B cell (primary cell): ENCODE measurements at regions not wholly inside any gene's neighbourhood (a gene's known extent, or its start where the extent isn't known, plus 50 kb on each side); places are given as distances from the start of the nearest gene placed in this dataset.

ENCODE experiments used
- ATAC-seq: fragments of 200-7000 bp; cut with Tn5 transposase; one replicate; pipeline ENCODE4 v1.10.0; 2021; ENCODE audit warnings: low read depth, mild to moderate bottlenecking, moderate number of reproducible peaks, moderate library complexity
- CTCF ChIA-PET: fragments of 350-600 bp; sonication (Branson Sonifier 250); formaldehyde crosslinking; loops from one replicate; lab custom pipeline; 2021; ENCODE audit warnings: antibody characterized with exemption, inconsistent platforms; lab: Charles Lee
- POLR2A ChIA-PET: fragments of 350-600 bp; sonication (Branson Sonifier 250); formaldehyde crosslinking; loops from one replicate; lab custom pipeline; 2021; ENCODE audit warnings: antibody characterized with exemption; lab: Charles Lee
- DNase-seq: peaks from one replicate; pipeline ENCODE4 v3.0.0; 2013
- H2AFZ ChIP-seq: 2 replicates; pipeline ENCODE4 v1.6.1; 2012; ENCODE audit warnings: mild to moderate bottlenecking, low read depth, low read length; ENCODE audit not compliant: insufficient read depth, poor library complexity, severe bottlenecking
- H3K27ac ChIP-seq, 2 donors: 1 replicate in 1 of 2; 2 replicates in 1 of 2; pipeline ENCODE4 v1.5.1; 2012 to 2013; ENCODE audit warnings: low read length in 2 of 2, mild to moderate bottlenecking in 2 of 2, moderate library complexity in 1 of 2
- H3K27me3 ChIP-seq, 4 experiments: fragments of 200-600 bp in 1 of 4; sonication (generic) in 1 of 4; replicated peaks in 1 of 4; 1 replicate in 2 of 4; 2 replicates in 2 of 4; pipeline versions ENCODE4 v1.6.1 to v1.7.0; 2013 to 2016; ENCODE audit warnings: low read length in 3 of 4, mild to moderate bottlenecking in 2 of 4, mixed read lengths in 1 of 4, moderate library complexity in 1 of 4; ENCODE audit not compliant: insufficient read depth in 4 of 4, control insufficient read depth in 3 of 4; ENCODE audit errors: control extremely low read depth in 1 of 4
- H3K36me3 ChIP-seq, 2 experiments: replicated peaks in 1 of 2; 1 replicate in 1 of 2; 2 replicates in 1 of 2; pipeline versions ENCODE4 v1.6.1 to v1.7.1; 2013; ENCODE audit warnings: low read length in 1 of 2; ENCODE audit not compliant: insufficient read depth in 2 of 2, control insufficient read depth in 1 of 2; ENCODE audit errors: control extremely low read depth in 1 of 2, extremely low read depth in 1 of 2
- H3K4me1 ChIP-seq, 2 donors: fragments of 200-600 bp in 1 of 2; sonication (generic) in 1 of 2; 1 replicate in 1 of 2; 2 replicates in 1 of 2; pipeline versions ENCODE4 v1.5.1 to v1.6.1; 2013 to 2017; ENCODE audit warnings: low read length in 2 of 2; ENCODE audit not compliant: control insufficient read depth in 2 of 2, insufficient read depth in 2 of 2
- H3K4me2 ChIP-seq: replicated peaks from 2 replicates; pipeline ENCODE3; 2012; ENCODE audit warnings: mild to moderate bottlenecking, low read depth, low read length; ENCODE audit not compliant: poor library complexity, severe bottlenecking
- H3K4me3 ChIP-seq, 5 experiments: fragments of 200-600 bp in 1 of 5; sonication (generic) in 1 of 5; 1 replicate in 3 of 5; 2 replicates in 2 of 5; pipeline versions ENCODE4 v1.5.1 to v1.7.0; 2011 to 2016; ENCODE audit warnings: low read length in 4 of 5, mild to moderate bottlenecking in 4 of 5, low read depth in 2 of 5, control low read depth in 1 of 5, moderate library complexity in 1 of 5; ENCODE audit not compliant: insufficient read depth in 1 of 5; ENCODE audit errors: control extremely low read depth in 1 of 5, extremely low read depth in 1 of 5
- H3K79me2 ChIP-seq: fragments of 200-600 bp; sonication (generic); one replicate; pipeline ENCODE4 v1.6.0; 2016; ENCODE audit warnings: low read length; ENCODE audit not compliant: control insufficient read depth, insufficient read depth
- H3K9ac ChIP-seq: fragments of 200-600 bp; sonication (generic); 2 replicates; pipeline ENCODE4 v1.6.1; 2017; ENCODE audit warnings: mild to moderate bottlenecking, low read length, moderate library complexity
- H3K9me3 ChIP-seq, 3 donors: one replicate each; pipeline versions ENCODE4 v1.6.1 to v1.7.1; 2013; ENCODE audit warnings: low read length in 2 of 3; ENCODE audit not compliant: control insufficient read depth in 2 of 3, insufficient read depth in 1 of 3; ENCODE audit errors: control extremely low read depth in 1 of 3
- H4K20me1 ChIP-seq: 2 replicates; pipeline ENCODE4 v1.6.0; 2012; ENCODE audit warnings: mild to moderate bottlenecking, low read length; ENCODE audit not compliant: insufficient read depth, control insufficient read depth, poor library complexity, severe bottlenecking
- H3K27ac Mint-ChIP-seq: one replicate; pipeline ENCODE4 v1.8.0; 2021; ENCODE audit warnings: mixed read lengths
- H3K27me3 Mint-ChIP-seq: one replicate; pipeline ENCODE4 v1.8.0; 2021; ENCODE audit warnings: mixed read lengths
- H3K4me1 Mint-ChIP-seq: one replicate; pipeline ENCODE4 v1.8.0; 2021; ENCODE audit warnings: mixed read lengths
- H3K4me3 Mint-ChIP-seq: one replicate; pipeline ENCODE4 v1.8.0; 2021; ENCODE audit warnings: mixed read lengths
- H3K9me3 Mint-ChIP-seq: one replicate; pipeline ENCODE4 v1.8.0; 2022; ENCODE audit warnings: mixed read lengths; ENCODE audit not compliant: insufficient read depth
- CTCF ChIP-seq: fragments of 200-600 bp; IDR thresholded peaks from one replicate; pipeline ENCODE4 v1.8.0; 2022; ENCODE audit warnings: antibody characterized with exemption, mild to moderate bottlenecking
- EZH2 ChIP-seq: IDR thresholded peaks from 2 replicates; pipeline ENCODE4 v1.6.1; 2012; ENCODE audit warnings: borderline replicate concordance, low read depth, mild to moderate bottlenecking, moderate library complexity, low read length; ENCODE audit not compliant: insufficient read depth, poor library complexity, severe bottlenecking
- WGBS: methylation state at CpG from one replicate; pipeline ENCODE4 v1.1.5; 2013; ENCODE audit warnings: missing lambda C conversion rate; ENCODE audit not compliant: insufficient coverage; 5-methylcytosine and 5-hydroxymethylcytosine counted together
- intact Hi-C: fragments of 100-400 bp; cut with micrococcal nuclease; formaldehyde crosslinking; loops from one replicate; pipeline ENCODE4 v1.10.0; 2022

- no peak overlapping the region for H3K27ac ChIP-seq
- Mint-ChIP-seq H3K4me3 (no peak overlapping the region), H3K27ac (no peak overlapping the region), H3K27me3 (no peaks in the 10 kb centered on the region), H3K9me3 (no peaks in the 10 kb centered on the region), H3K4me1 (no peaks in the 10 kb centered on the region)
- H3K4me3 ChIP-seq = no peak overlapping the region
- ATAC-seq (no peak), DNase-seq (no peak)
- POLR2A ChIA-PET = no interaction called here
- WGBS = no CpG with 5 or more reads among the region's 1 CpG
- no peaks in the 10 kb centered on the region for H3K4me1 ChIP-seq
- H4K20me1 ChIP-seq = no peaks in the 10 kb centered on the region
- intact Hi-C loops = no loop called here
- H3K4me2 ChIP-seq = no peak overlapping the region
- no peak for TF ChIP-seq CTCF
- H3K79me2 ChIP-seq = no peaks in the 10 kb centered on the region
- H2AFZ ChIP-seq = no peak overlapping the region
- H3K36me3 ChIP-seq = no peaks in the 10 kb centered on the region
- no peaks in the 10 kb centered on the region for H3K27me3 ChIP-seq
- no peaks in the 10 kb centered on the region for H3K9me3 ChIP-seq
- CTCF ChIA-PET = no interaction called here
- no peak overlapping the region for H3K9ac ChIP-seq
Observed at GRCh38 chr6:128655978-128656498, 135.6 kb upstream of the PTPRK start.

- no peak for TF ChIP-seq EZH2
- Histone ChIP-seq H2AFZ (no peak overlapping the region), H3K79me2 (no peaks in the 10 kb centered on the region), H3K4me2 (no peak overlapping the region), H3K36me3 (no peaks in the 10 kb centered on the region), H3K27me3 (no peaks in the 10 kb centered on the region), H3K4me1 (no peaks in the 10 kb centered on the region), H3K9me3 (no peaks in the 10 kb centered on the region), H4K20me1 (no peaks in the 10 kb centered on the region), H3K9ac (no peak overlapping the region), H3K27ac (no peak overlapping the region), H3K4me3 (no peak overlapping the region)
- H3K27me3 Mint-ChIP-seq = no peaks in the 10 kb centered on the region
- WGBS = 70% methylated on average over 2 of the region's 2 CpGs
- CTCF ChIA-PET = no interaction called here
- no peak overlapping the region for H3K4me3 Mint-ChIP-seq
- ATAC-seq = no peak
- intact Hi-C loops = no loop called here
- no peaks in the 10 kb centered on the region for H3K9me3 Mint-ChIP-seq
- POLR2A ChIA-PET = no interaction called here
- H3K27ac Mint-ChIP-seq = no peak overlapping the region
- H3K4me1 Mint-ChIP-seq = no peaks in the 10 kb centered on the region
- DNase-seq = no peak
Observed at GRCh38 chr6:128648022-128648598, 127.7 kb upstream of the PTPRK start.
